ENCODE measurements at regions not wholly inside any gene's neighbourhood (a gene's known extent, or its start where the extent isn't known, plus 50 kb on each side); places are given as distances from the start of the nearest gene placed in this dataset.

- no TSS peak for BruUV-seq (replicated peaks)
- Histone ChIP-seq H3K27ac (ENCODE audit: extremely low read depth, low read depth, low read length) (no peak overlapping the region), H4K20me1 (replicated peaks; ENCODE audit: control insufficient read depth, insufficient read depth, low read length) (no peaks in the 10 kb centered on the region), H3K4me1 (replicated peaks in 1 of 2; ENCODE audit: control insufficient read depth in 2 of 2, insufficient read depth in 2 of 2, low read length in 2 of 2) (no peaks in the 10 kb centered on the region; a peak in 2 of 5 replicates), H3K9ac (ENCODE audit: insufficient read depth in 1 of 2, low read depth in 2 of 2, low read length in 2 of 2) (no peak overlapping the region), H3K9me3 (replicated peaks; ENCODE audit: control insufficient read depth, insufficient read depth, low read depth, low read length) (no peaks in the 10 kb centered on the region), H3K27me3 (ENCODE audit: control insufficient read depth in 2 of 2, insufficient read depth in 2 of 2, low read length in 2 of 2) (peaks cover 0 to 4% of the 10 kb centered on the region in 2 experiments; a peak in 1 of 5 replicates), H2AFZ (ENCODE audit: low read depth, low read length) (no peak overlapping the region), H3K4me2 (ENCODE audit: insufficient read depth, low read length) (no peak overlapping the region), H3K79me2 (ENCODE audit: control insufficient read depth, insufficient read depth, low read length) (no peaks in the 10 kb centered on the region), H3K4me3 (no peak overlapping the region), H3K9me1 (ENCODE audit: control insufficient read depth, insufficient read depth, low read length) (no peaks in the 10 kb centered on the region), H3K36me3 (ENCODE audit: control insufficient read depth, insufficient read depth, low read length) (no peaks in the 10 kb centered on the region)
- intact Hi-C loops (cut with micrococcal nuclease): loop anchor here (10.0 kb wide), 1 partner anchor 59 kb away; the partner anchor contains the start of gene FOXA2
- ATAC-seq: no peak
- DNase-seq (ENCODE audit: extremely low read depth in 1 of 4, low spot score in 3 of 4): no peak
- CTCF ChIA-PET (ENCODE audit: low intra/inter-chr PET ratio): no interaction called here
- TF ChIP-seq NFIC (IDR thresholded peaks at IDR 0.05) (peak; percentile 53; the same call in 1 of the 2 replicates), POLR2AphosphoS2 (IDR thresholded peaks at IDR 0.05; ENCODE audit: low read length) (no peak)
- TF ChIP-seq, protein P1, sequence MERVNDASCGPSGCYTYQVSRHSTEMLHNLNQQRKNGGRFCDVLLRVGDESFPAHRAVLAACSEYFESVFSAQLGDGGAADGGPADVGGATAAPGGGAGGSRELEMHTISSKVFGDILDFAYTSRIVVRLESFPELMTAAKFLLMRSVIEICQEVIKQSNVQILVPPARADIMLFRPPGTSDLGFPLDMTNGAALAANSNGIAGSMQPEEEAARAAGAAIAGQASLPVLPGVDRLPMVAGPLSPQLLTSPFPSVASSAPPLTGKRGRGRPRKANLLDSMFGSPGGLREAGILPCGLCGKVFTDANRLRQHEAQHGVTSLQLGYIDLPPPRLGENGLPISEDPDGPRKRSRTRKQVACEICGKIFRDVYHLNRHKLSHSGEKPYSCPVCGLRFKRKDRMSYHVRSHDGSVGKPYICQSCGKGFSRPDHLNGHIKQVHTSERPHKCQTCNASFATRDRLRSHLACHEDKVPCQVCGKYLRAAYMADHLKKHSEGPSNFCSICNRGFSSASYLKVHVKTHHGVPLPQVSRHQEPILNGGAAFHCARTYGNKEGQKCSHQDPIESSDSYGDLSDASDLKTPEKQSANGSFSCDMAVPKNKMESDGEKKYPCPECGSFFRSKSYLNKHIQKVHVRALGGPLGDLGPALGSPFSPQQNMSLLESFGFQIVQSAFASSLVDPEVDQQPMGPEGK (CRISPR knock-in tag; IDR thresholded peaks at IDR 0.05; ENCODE audit: borderline replicate concordance): no peak
- in situ Hi-C loops (cut with MboI): no loop called here
- WGBS (ENCODE audit: insufficient coverage, low coverage, missing lambda C conversion rate): 10% methylated on average over 4 of the region's 7 CpGs
- no peak for FAIRE-seq
- POLR2A ChIA-PET: no interaction called here
Observed at GRCh38 chr20:22525821-22526220, 58.6 kb downstream of the FOXA2 start.

All from K562 (cell line).